Loucy (cell line): ENCODE measurements at regions not wholly inside any gene's neighbourhood (a gene's known extent, or its start where the extent isn't known, plus 50 kb on each side); places are given as distances from the start of the nearest gene placed in this dataset.

ENCODE experiments used
- H2AFZ ChIP-seq: fragments of 200-600 bp; sonication (generic); 2 replicates; pipeline ENCODE4 v1.6.0; 2016; ENCODE audit warnings: antibody characterized with exemption, mild to moderate bottlenecking, low read length, moderate library complexity
- H3F3A ChIP-seq: fragments of 200-600 bp; 2 replicates; pipeline ENCODE4 v1.6.0; 2016; ENCODE audit warnings: antibody characterized with exemption, low read depth, mild to moderate bottlenecking
- H3K27me3 ChIP-seq: fragments of 200-600 bp; sonication (generic); 2 replicates; pipeline ENCODE4 v1.6.1; 2014; ENCODE audit warnings: low read length, mild to moderate bottlenecking; ENCODE audit not compliant: insufficient read depth, poor library complexity, severe bottlenecking
- H3K36me3 ChIP-seq: fragments of 200-600 bp; sonication (generic); 2 replicates; pipeline ENCODE4 v1.6.1; 2016; ENCODE audit warnings: low read length; ENCODE audit not compliant: insufficient read depth
- H3K4me1 ChIP-seq: fragments of 200-600 bp; sonication (generic); 2 replicates; pipeline ENCODE4 v1.5.1; 2014; ENCODE audit warnings: low read length, mild to moderate bottlenecking; ENCODE audit not compliant: insufficient read depth, poor library complexity, severe bottlenecking
- H3K4me2 ChIP-seq: fragments of 200-600 bp; sonication (generic); 2 replicates; pipeline ENCODE4 v1.6.0; 2014; ENCODE audit warnings: antibody characterized with exemption, low read length, low read depth, mild to moderate bottlenecking; ENCODE audit not compliant: poor library complexity, severe bottlenecking
- H3K4me3 ChIP-seq: fragments of 200-600 bp; sonication (generic); 2 replicates; pipeline ENCODE4 v1.5.1; 2014; ENCODE audit warnings: low read length, mild to moderate bottlenecking, mixed read lengths; ENCODE audit not compliant: poor library complexity, severe bottlenecking
- H3K79me2 ChIP-seq: fragments of 200-600 bp; sonication (generic); 2 replicates; pipeline ENCODE4 v1.6.1; 2014; ENCODE audit warnings: low read length; ENCODE audit not compliant: insufficient read depth
- H3K9ac ChIP-seq: fragments of 200-600 bp; sonication (generic); 2 replicates; pipeline ENCODE4 v1.6.0; 2014; ENCODE audit warnings: mild to moderate bottlenecking, low read depth, low read length, moderate library complexity; ENCODE audit not compliant: poor library complexity, severe bottlenecking
- H3K9me2 ChIP-seq: fragments of 200-600 bp; sonication (generic); replicated peaks from 2 replicates; pipeline ENCODE4 v1.6.1; 2016; ENCODE audit warnings: low read depth, low read length, mixed read lengths
- H3K9me3 ChIP-seq: fragments of 200-600 bp; sonication (generic); 2 replicates; pipeline ENCODE4 v1.6.1; 2014; ENCODE audit warnings: mild to moderate bottlenecking, antibody characterized with exemption, low read length, low read depth; ENCODE audit not compliant: insufficient read depth
- H4K20me1 ChIP-seq: fragments of 200-600 bp; sonication (generic); 2 replicates; pipeline ENCODE4 v1.6.0; 2014; ENCODE audit warnings: antibody characterized with exemption, low read length, mild to moderate bottlenecking; ENCODE audit not compliant: insufficient read depth, poor library complexity, severe bottlenecking
- EZH2phosphoT487 ChIP-seq: fragments of 200-600 bp; IDR thresholded peaks from 2 replicates; pipeline ENCODE4 v1.6.1; 2018; ENCODE audit warnings: antibody characterized with exemption, mild to moderate bottlenecking, moderate library complexity, borderline replicate concordance
- TF ChIP-seq, protein P1 (sequence below): fragments of 200-600 bp; sonication (generic); conservative IDR thresholded peaks from 2 replicates; pipeline ENCODE4 v1.5.1; 2014; ENCODE audit warnings: mild to moderate bottlenecking, antibody characterized with exemption, low read length

DNA sequence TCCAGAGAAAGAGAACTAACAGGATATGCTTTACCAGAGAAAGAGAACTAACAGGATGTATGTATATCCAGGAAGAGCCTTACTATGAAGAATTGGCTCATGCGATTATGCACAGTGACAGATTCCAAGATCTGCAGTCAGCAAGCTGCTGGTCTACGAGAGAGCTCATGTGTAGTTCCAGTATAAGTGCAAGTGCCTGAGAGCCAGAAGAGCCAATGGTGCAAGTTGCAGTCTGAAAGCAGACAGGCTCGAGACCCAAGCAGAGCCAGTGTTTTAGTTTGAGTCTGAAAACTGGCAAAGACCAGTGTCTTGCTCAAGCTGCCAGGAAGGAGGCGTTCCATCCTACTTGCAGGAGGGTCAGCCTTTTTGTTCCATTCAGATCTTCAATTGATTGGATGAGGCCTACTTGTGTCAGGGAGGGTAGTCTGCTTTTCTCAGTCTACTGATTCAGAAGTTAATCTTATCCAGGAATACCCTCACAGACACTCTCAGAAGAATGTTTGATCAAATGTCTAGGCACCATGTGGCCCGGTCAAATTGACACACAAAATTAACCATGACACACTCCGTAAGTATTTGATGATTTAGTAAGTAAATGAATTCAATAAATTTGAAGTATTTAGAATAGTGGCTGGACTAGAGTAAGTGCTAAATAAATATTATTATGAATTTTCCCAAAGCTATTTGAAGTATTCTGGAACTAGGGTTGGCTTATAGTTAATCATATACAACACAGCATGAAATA, 372.1 kb upstream of the SGCD start:
- H4K20me1 ChIP-seq: no peaks in the 10 kb centered on the region
- H3F3A ChIP-seq: no peaks in the 10 kb centered on the region
- no peaks in the 10 kb centered on the region for H3K9me3 ChIP-seq
- H3K4me3 ChIP-seq: no peak overlapping the region
- TF ChIP-seq, protein P1, sequence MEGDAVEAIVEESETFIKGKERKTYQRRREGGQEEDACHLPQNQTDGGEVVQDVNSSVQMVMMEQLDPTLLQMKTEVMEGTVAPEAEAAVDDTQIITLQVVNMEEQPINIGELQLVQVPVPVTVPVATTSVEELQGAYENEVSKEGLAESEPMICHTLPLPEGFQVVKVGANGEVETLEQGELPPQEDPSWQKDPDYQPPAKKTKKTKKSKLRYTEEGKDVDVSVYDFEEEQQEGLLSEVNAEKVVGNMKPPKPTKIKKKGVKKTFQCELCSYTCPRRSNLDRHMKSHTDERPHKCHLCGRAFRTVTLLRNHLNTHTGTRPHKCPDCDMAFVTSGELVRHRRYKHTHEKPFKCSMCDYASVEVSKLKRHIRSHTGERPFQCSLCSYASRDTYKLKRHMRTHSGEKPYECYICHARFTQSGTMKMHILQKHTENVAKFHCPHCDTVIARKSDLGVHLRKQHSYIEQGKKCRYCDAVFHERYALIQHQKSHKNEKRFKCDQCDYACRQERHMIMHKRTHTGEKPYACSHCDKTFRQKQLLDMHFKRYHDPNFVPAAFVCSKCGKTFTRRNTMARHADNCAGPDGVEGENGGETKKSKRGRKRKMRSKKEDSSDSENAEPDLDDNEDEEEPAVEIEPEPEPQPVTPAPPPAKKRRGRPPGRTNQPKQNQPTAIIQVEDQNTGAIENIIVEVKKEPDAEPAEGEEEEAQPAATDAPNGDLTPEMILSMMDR: no peak
- TF ChIP-seq EZH2phosphoT487: no peak
- no peaks in the 10 kb centered on the region for H3K27me3 ChIP-seq
- no peak overlapping the region for H3K4me2 ChIP-seq
- H3K36me3 ChIP-seq: no peaks in the 10 kb centered on the region
- H3K79me2 ChIP-seq: no peaks in the 10 kb centered on the region
- H3K4me1 ChIP-seq: no peaks in the 10 kb centered on the region
- H3K9ac ChIP-seq: no peak overlapping the region
- no peaks in the 10 kb centered on the region for H3K9me2 ChIP-seq
- H2AFZ ChIP-seq: no peak overlapping the region

DNA sequence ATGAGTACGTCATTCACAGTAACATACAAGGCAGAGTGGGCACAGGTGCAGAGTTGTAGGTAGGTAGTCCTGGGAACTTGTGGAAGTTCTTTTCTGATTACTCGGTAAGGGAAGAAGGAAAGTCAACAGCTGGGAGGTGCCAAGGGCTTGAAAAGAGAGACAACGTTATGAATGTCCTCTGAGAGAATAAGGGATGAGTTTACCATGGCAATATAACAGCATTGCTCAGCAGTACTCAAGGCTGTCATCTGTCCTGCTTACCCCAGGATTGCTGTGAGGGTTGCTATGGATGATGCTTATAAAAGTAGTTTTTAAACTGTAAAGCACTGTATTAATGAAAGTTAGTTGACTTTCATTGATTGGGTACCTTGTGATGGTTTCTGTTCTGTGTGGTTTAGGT, 369.1 kb upstream of the SGCD start:
- Histone ChIP-seq H3K9ac (no peak overlapping the region), H2AFZ (no peak overlapping the region), H4K20me1 (no peaks in the 10 kb centered on the region), H3K79me2 (no peaks in the 10 kb centered on the region), H3K36me3 (no peaks in the 10 kb centered on the region), H3K4me1 (no peaks in the 10 kb centered on the region), H3K4me3 (no peak overlapping the region), H3K27me3 (no peaks in the 10 kb centered on the region), H3K9me3 (no peaks in the 10 kb centered on the region), H3K9me2 (no peaks in the 10 kb centered on the region), H3F3A (no peaks in the 10 kb centered on the region), H3K4me2 (no peak overlapping the region)
- no peak for TF ChIP-seq EZH2phosphoT487
- TF ChIP-seq, protein P1: no peak

DNA sequence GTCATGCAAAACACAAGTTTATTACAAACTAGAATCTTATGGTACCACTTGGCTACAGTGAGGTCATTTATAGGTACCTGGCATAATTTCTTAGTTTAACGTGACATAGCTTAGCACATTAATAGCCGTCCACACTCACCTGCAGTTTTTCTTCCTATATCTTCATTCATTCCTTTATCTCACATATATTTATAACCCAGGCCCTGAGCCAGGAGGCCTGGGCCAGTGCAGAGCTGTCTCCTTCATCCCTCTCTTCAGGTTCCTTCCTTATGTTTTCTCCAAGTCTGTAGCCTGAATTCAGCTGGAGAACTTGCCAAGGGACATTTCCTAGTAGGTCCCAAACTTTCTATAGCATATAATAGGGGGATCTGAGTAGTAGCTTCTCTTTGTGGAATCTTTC, 367.9 kb upstream of the SGCD start:
- Histone ChIP-seq H3K36me3 (no peaks in the 10 kb centered on the region), H4K20me1 (no peaks in the 10 kb centered on the region), H3K27me3 (no peaks in the 10 kb centered on the region), H3K9me2 (no peaks in the 10 kb centered on the region), H2AFZ (no peak overlapping the region), H3K9ac (no peak overlapping the region), H3K9me3 (no peaks in the 10 kb centered on the region), H3K4me2 (no peak overlapping the region), H3F3A (no peaks in the 10 kb centered on the region), H3K4me1 (no peaks in the 10 kb centered on the region), H3K79me2 (no peaks in the 10 kb centered on the region), H3K4me3 (no peak overlapping the region)
- TF ChIP-seq EZH2phosphoT487: no peak
- TF ChIP-seq, protein P1: no peak
